ENCODE measurements at regions not wholly inside any gene's neighbourhood (a gene's known extent, or its start where the extent isn't known, plus 50 kb on each side); places are given as distances from the start of the nearest gene placed in this dataset.

GRCh38 chr6:8764733-8765132 lies 329.4 kb upstream of the SLC35B3 start:
- no peak for DNase-seq (ENCODE audit: low read depth in 2 of 2)

- no peak for DNase-seq (ENCODE audit: low read depth in 2 of 2)
Observed at GRCh38 chr6:8760951-8761350, 325.6 kb upstream of the SLC35B3 start.

- no peak for DNase-seq (ENCODE audit: low read depth in 2 of 2)
Observed at GRCh38 chr6:8758412-8758811, 323.1 kb upstream of the SLC35B3 start.

GRCh38 chr6:8750627-8751026 lies 315.3 kb upstream of the SLC35B3 start:
- no peak for DNase-seq (ENCODE audit: low read depth in 2 of 2)

GRCh38 chr6:8749465-8749864 lies 314.1 kb upstream of the SLC35B3 start:
- DNase-seq (ENCODE audit: low read depth in 2 of 2), result no peak

GRCh38 chr6:8743170-8743745 lies 307.9 kb upstream of the SLC35B3 start:
- no peak for DNase-seq (ENCODE audit: low read depth in 2 of 2)

- DNase-seq (ENCODE audit: low read depth in 2 of 2), result no peak
Observed at GRCh38 chr6:8739454-8739853, 304.1 kb upstream of the SLC35B3 start.

GRCh38 chr6:8738951-8739350 lies 303.6 kb upstream of the SLC35B3 start:
- no peak for DNase-seq (ENCODE audit: low read depth in 2 of 2)

GRCh38 chr6:8736156-8736895 lies 301.0 kb upstream of the SLC35B3 start:
- DNase-seq (ENCODE audit: low read depth in 2 of 2), result no peak

GRCh38 chr6:8733879-8734278 lies 298.5 kb upstream of the SLC35B3 start:
- DNase-seq (ENCODE audit: low read depth in 2 of 2), result no peak

- DNase-seq (ENCODE audit: low read depth in 2 of 2), result no peak
Observed at GRCh38 chr6:8731874-8732273, 296.5 kb upstream of the SLC35B3 start.

- no peak for DNase-seq (ENCODE audit: low read depth in 2 of 2)
Observed at GRCh38 chr6:8710668-8711431, 275.5 kb upstream of the SLC35B3 start.

GRCh38 chr6:8707956-8708772 lies 272.8 kb upstream of the SLC35B3 start:
- DNase-seq (ENCODE audit: low read depth in 2 of 2), result no peak

- no peak for DNase-seq (ENCODE audit: low read depth in 2 of 2)
Observed at GRCh38 chr6:8707369-8707768, 272.0 kb upstream of the SLC35B3 start.

GRCh38 chr6:8705435-8706020 lies 270.2 kb upstream of the SLC35B3 start:
- no peak for DNase-seq (ENCODE audit: low read depth in 2 of 2)

- DNase-seq (ENCODE audit: low read depth in 2 of 2), result no peak
Observed at GRCh38 chr6:8703059-8703458, 267.7 kb upstream of the SLC35B3 start.

GRCh38 chr6:8688821-8689220 lies 253.5 kb upstream of the SLC35B3 start:
- DNase-seq (ENCODE audit: low read depth in 2 of 2), result no peak

- DNase-seq (ENCODE audit: low read depth in 2 of 2), result no peak
Observed at GRCh38 chr6:8686077-8686476, 250.7 kb upstream of the SLC35B3 start.

GRCh38 chr6:8683204-8683603 lies 247.9 kb upstream of the SLC35B3 start:
- DNase-seq (ENCODE audit: low read depth in 2 of 2), result no peak

- DNase-seq (ENCODE audit: low read depth in 2 of 2), result no peak
Observed at GRCh38 chr6:8679823-8680222, 244.5 kb upstream of the SLC35B3 start.

GRCh38 chr6:8678466-8678865 lies 243.1 kb upstream of the SLC35B3 start:
- DNase-seq (ENCODE audit: low read depth in 2 of 2), result no peak

- DNase-seq (ENCODE audit: low read depth in 2 of 2), result no peak
Observed at GRCh38 chr6:8674126-8674525, 238.8 kb upstream of the SLC35B3 start.

Data from stimulated activated CD4-positive, alpha-beta T cell treated with anti-CD3 and anti-CD28 coated beads, Interleukin-1b, Interleukin-23, amount 100 ng/mL, for 4 hours (primary cell).